ENCODE measurements at regions not wholly inside any gene's neighbourhood (a gene's known extent, or its start where the extent isn't known, plus 50 kb on each side); places are given as distances from the start of the nearest gene placed in this dataset.
"Not testable (repeated sequence)": the region's sequence is repeated elsewhere in the genome, so short reads cannot be mapped to it uniquely, and the experiment has no call there.

DNA sequence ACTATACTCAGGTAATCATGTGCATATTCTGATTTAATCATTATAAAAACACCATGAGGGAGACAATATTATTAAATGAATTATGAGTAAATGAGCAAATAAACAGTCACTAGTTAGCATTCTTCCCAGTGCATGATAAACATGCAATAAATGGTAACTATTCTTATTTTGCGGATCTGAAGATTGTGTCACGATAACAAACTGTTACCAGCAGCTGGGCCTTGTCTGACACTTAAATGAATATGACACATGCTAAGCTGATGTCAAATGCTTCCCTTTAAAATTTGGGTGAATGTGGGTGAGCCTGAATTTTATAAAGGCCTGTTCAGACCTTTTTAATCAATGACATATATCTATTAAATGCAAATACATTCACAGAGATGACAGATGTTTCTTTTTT, 68.2 kb upstream of the KIT start:
- DNase-seq, result no peak
- Mint-ChIP-seq H3K4me1 (peaks cover 2% of the 10 kb centered on the region), H3K27me3 (peaks cover 26% of the 10 kb centered on the region), H3K36me3 (ENCODE audit: low read depth) (no peaks in the 10 kb centered on the region), H3K27ac (no peak overlapping the region), H3K4me3 (no peak overlapping the region)
- H3K9me3 ChIP-seq (ENCODE audit: control insufficient read depth, low read length, poor library complexity, severe bottlenecking), result no peaks in the 10 kb centered on the region
- ATAC-seq, result no peak

DNA sequence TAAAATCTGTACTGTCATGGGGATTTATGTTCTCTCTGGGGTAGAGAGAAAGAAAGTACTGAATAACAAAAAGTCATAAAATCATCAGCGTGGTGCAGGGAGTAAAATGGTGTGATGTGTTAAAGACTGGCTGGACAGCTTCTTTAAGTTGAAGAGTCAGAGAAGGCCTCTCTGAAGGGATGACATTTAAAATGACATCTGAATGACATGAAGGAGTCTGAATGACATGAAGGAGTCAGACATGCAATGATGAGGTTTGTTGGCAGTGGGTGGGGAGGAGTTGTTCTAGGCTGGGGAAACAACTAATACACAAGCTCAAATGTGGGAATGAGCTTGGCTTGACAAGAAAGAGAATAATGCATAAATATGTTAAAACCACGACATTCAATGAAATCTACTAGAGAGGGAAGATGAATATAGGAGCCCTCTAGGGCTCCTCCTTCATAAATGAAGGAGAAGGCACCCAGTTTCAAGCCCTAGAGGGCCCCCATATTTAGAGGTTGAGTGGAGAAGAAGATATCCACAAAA, 63.9 kb upstream of the KIT start:
- H3K9me3 ChIP-seq (ENCODE audit: control insufficient read depth, low read length, poor library complexity, severe bottlenecking), result no peaks in the 10 kb centered on the region
- H3K27ac Mint-ChIP-seq, result no peak overlapping the region

DNA sequence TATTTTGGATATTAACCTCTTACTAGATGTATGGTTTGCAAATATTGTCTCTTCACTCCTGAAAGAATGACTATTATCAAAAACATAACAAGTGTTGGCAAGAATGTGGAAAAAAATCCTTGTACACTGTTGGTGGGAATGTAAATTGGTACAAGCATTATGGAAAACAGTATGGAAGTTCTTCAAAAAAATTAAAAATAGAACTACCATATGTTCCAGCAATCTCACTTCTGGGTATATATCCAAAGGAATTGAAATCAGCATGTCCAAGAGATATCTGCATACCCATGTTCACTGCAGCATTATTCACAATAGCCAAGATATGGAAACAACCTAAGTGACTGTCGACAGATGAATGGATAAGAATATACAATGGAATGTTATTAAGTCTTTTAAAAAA, 61.6 kb upstream of the KIT start:
- no peaks in the 10 kb centered on the region for H3K36me3 Mint-ChIP-seq (ENCODE audit: low read depth)
- peaks cover 2% of the 10 kb centered on the region for H3K4me1 Mint-ChIP-seq
- H3K27ac Mint-ChIP-seq, result no peak overlapping the region
- H3K4me3 Mint-ChIP-seq, result no peak overlapping the region
- no peaks in the 10 kb centered on the region for H3K9me3 ChIP-seq (ENCODE audit: control insufficient read depth, low read length, poor library complexity, severe bottlenecking)
- ATAC-seq (no peak), DNase-seq (no peak)
- peaks cover under 1% of the 10 kb centered on the region for H3K27me3 Mint-ChIP-seq

More for the DNA sequence above, 63.9 kb upstream of the KIT start:
- ATAC-seq, result no peak
- no peak for DNase-seq
- Mint-ChIP-seq H3K27me3 (peaks cover 8% of the 10 kb centered on the region), H3K4me1 (peaks cover 2% of the 10 kb centered on the region), H3K4me3 (no peak overlapping the region), H3K36me3 (ENCODE audit: low read depth) (no peaks in the 10 kb centered on the region)

DNA sequence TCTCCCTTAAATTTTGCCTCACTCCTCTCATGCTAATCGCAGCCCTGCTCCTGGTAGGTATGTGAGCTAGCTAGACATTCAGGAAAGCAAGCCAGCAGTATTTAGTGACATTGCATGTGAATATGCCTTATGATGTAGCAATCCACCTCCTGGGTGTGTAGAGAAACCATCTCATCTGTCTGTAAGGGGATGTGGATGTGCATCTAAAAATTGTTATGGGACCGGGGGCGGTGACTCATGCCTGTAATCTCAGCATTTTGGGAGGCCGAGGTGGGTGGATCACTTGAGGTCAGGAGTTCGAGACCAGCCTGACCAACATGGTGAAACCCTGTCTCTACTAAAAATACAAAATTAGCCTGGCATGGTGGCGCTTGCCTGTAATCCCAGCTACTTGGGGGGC, 60.1 kb upstream of the KIT start:
- not testable (repeated sequence) for H3K27ac Mint-ChIP-seq; H3K27me3 Mint-ChIP-seq; ATAC-seq; H3K4me3 Mint-ChIP-seq; H3K36me3 Mint-ChIP-seq (ENCODE audit: low read depth); H3K4me1 Mint-ChIP-seq; H3K9me3 ChIP-seq (ENCODE audit: control insufficient read depth, low read length, poor library complexity, severe bottlenecking); DNase-seq

DNA sequence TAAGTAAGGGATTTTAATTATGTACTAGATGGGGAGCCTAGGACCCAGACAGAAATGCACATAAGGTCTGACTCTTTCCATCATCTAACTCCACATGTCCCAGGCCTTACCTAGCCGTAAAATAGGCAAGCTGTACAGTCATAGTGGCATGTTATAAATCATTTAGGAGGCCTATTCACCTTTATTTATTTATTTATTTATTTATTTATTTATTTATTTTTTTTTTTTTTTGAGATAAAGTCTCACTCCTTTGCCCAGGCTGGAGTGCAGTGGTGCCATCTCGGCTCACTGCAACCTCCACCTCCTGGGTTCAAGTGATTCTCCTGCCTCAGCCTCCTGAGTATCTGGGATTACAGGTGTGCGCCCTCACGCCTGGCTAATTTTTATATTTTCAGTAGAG, 55.6 kb upstream of the KIT start:
- H3K9me3 ChIP-seq (ENCODE audit: control insufficient read depth, low read length, poor library complexity, severe bottlenecking); H3K27ac Mint-ChIP-seq; ATAC-seq; H3K4me3 Mint-ChIP-seq; H3K4me1 Mint-ChIP-seq; DNase-seq; H3K36me3 Mint-ChIP-seq (ENCODE audit: low read depth): not testable (repeated sequence)
- H3K27me3 Mint-ChIP-seq, result peaks cover 18% of the 10 kb centered on the region

DNA sequence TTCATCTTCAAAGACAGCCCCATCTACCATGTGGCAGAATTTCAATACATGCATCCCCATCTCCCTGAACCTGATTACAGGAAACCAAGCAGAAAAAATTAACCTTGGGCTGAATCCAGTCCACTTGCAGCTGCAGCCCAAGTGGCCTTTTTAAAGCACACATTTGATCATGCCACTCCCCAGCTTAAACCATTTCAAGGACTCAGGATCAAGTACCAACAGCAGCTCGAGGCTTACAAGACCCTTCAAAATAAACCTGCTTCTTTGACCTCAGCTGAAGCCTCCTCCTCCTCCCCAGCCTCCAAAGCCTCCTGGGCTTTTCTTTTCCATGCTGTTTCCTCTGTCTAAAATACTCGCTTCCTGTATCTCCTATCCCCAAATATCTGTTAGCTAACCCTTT, 50.7 kb upstream of the KIT start:
- ATAC-seq, result no peak
- Mint-ChIP-seq H3K4me3 (no peak overlapping the region), H3K36me3 (ENCODE audit: low read depth) (no peaks in the 10 kb centered on the region), H3K4me1 (no peaks in the 10 kb centered on the region), H3K27me3 (peaks cover 18% of the 10 kb centered on the region), H3K27ac (no peak overlapping the region)
- H3K9me3 ChIP-seq (ENCODE audit: control insufficient read depth, low read length, poor library complexity, severe bottlenecking), result no peaks in the 10 kb centered on the region
- no peak for DNase-seq

DNA sequence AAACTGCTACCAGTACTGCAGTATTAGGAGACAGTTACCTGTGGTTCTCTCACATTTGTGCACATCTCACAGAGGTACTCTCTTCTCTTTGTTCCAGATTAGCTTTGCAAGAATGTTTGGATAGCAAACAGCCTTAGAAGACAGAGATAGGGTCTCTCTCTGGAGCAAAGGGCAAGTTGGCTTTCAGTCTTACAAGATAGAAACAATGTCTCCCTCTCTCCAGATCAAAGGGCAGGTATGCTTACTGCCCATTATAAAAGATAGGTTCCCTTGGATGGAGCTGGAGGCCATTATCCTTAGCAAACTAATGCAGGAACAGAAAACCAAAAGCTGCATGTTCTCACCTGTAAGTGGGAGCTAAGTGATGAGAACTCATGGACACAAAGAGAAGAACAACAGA, 50.2 kb upstream of the KIT start:
- DNase-seq (no peak), ATAC-seq (no peak)
- Mint-ChIP-seq H3K4me3 (no peak overlapping the region), H3K4me1 (no peaks in the 10 kb centered on the region), H3K27ac (no peak overlapping the region), H3K27me3 (peaks cover 20% of the 10 kb centered on the region), H3K36me3 (ENCODE audit: low read depth) (no peaks in the 10 kb centered on the region)
- H3K9me3 ChIP-seq (ENCODE audit: control insufficient read depth, low read length, poor library complexity, severe bottlenecking), result no peaks in the 10 kb centered on the region

Measured in T-helper 17 cell (primary cell).